ENCODE measurements at regions not wholly inside any gene's neighbourhood (a gene's known extent, or its start where the extent isn't known, plus 50 kb on each side); places are given as distances from the start of the nearest gene placed in this dataset.

- no peak for DNase-seq (ENCODE audit: low read depth)
- TF ChIP-seq CTCF (IDR thresholded peaks at IDR 0.05; ENCODE audit: control insufficient read depth, extremely low read depth, insufficient read depth), result no peak
- no peak overlapping the region for H3K4me3 ChIP-seq (ENCODE audit: low read depth, low read length)
These were observed 730.3 kb downstream of the BRD1 start for GRCh38 chr22:49097171-49097925.

- no peak for TF ChIP-seq CTCF (IDR thresholded peaks at IDR 0.05; ENCODE audit: control insufficient read depth, extremely low read depth, insufficient read depth)
- no peak for DNase-seq (ENCODE audit: low read depth)
- no peak overlapping the region for H3K4me3 ChIP-seq (ENCODE audit: low read depth, low read length)
These were observed 731.2 kb downstream of the BRD1 start for GRCh38 chr22:49096476-49096875.

DNA sequence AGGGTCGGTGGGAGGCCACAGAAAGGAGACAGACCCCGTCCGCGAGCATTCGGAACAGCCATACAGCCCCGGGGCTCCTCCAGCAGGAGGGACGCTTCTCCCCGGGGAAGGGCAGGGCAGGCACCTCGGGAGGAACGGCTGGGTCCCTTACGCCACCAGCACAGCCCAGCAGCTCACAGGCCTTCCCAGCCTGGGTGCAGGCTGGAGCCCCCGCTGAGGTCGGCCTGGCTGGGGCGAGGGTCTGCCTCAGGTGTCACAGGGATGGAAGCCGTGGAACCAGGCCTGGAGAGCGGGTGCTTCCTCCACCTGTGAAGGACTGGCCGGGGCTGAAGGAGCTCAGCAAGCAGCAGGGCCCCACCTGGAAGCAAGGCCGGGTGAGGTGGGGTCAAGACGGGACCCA lies 732.3 kb downstream of the BRD1 start:
- no peak for TF ChIP-seq CTCF (IDR thresholded peaks at IDR 0.05; ENCODE audit: control insufficient read depth, extremely low read depth, insufficient read depth)
- H3K4me3 ChIP-seq (ENCODE audit: low read depth, low read length), result no peak overlapping the region
- DNase-seq (ENCODE audit: low read depth), result no peak

DNA sequence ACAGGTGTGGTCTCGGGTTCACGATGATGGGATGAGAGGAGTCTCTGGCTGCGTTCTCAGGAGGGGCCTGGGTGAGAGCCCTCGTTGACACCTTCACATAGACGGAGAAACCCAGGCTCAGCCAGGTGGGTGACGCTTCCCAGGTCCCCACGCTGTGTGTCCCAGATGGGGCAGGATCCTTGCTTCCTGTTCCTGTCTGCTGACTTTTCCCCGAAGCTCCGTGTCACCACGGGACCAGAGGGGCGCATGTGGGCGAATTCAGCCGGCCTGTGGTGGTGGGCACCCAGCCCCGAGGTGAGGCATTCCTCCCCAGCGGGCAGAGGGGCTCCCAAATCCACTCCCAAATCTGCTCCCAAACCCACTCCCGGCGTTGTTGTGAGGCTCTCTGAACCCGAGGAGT lies 732.8 kb downstream of the BRD1 start:
- no peak for TF ChIP-seq CTCF (IDR thresholded peaks at IDR 0.05; ENCODE audit: control insufficient read depth, extremely low read depth, insufficient read depth)
- H3K4me3 ChIP-seq (ENCODE audit: low read depth, low read length), result no peak overlapping the region
- DNase-seq (ENCODE audit: low read depth), result no peak

DNA sequence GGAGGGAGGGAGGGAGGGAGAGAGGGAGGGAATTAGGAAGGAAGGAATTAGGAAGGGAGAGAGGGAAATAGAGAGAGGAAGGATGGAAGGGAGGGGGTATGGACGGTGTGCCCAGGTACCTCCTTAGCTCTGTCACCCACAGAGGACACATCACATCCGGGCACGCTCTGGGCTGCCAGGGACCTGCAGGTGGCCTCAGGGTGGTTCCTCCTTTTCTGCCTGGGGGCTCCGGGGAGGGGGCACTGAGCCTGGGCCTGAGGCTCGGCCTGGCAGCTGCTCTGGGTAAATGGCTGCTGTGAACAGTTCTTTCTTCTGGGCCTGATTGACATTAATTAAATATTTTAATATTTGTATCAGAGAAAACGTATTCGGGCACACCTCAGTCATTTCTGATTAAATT lies 733.5 kb downstream of the BRD1 start:
- no peak overlapping the region for H3K4me3 ChIP-seq (ENCODE audit: low read depth, low read length)

GRCh38 chr22:49093192-49093880 lies 734.3 kb downstream of the BRD1 start:
- no peak for TF ChIP-seq CTCF (IDR thresholded peaks at IDR 0.05; ENCODE audit: control insufficient read depth, extremely low read depth, insufficient read depth)
- DNase-seq (ENCODE audit: low read depth), result no peak
- no peak overlapping the region for H3K4me3 ChIP-seq (ENCODE audit: low read depth, low read length)

More for the DNA sequence above, 733.5 kb downstream of the BRD1 start:
- DNase-seq (ENCODE audit: low read depth), result no peak
- TF ChIP-seq CTCF (IDR thresholded peaks at IDR 0.05; ENCODE audit: control insufficient read depth, extremely low read depth, insufficient read depth), result no peak
